Stimulated activated CD4-positive, alpha-beta T cell treated with anti-CD3 and anti-CD28 coated beads, Interleukin-2, amount 100 ng/mL, for 48 hours (primary cell): ENCODE measurements at regions not wholly inside any gene's neighbourhood (a gene's known extent, or its start where the extent isn't known, plus 50 kb on each side); places are given as distances from the start of the nearest gene placed in this dataset.

Experiments
- DNase-seq, 2 donors: peaks; one replicate each; pipeline ENCODE4 v3.0.0-alpha.2; 2020

DNA sequence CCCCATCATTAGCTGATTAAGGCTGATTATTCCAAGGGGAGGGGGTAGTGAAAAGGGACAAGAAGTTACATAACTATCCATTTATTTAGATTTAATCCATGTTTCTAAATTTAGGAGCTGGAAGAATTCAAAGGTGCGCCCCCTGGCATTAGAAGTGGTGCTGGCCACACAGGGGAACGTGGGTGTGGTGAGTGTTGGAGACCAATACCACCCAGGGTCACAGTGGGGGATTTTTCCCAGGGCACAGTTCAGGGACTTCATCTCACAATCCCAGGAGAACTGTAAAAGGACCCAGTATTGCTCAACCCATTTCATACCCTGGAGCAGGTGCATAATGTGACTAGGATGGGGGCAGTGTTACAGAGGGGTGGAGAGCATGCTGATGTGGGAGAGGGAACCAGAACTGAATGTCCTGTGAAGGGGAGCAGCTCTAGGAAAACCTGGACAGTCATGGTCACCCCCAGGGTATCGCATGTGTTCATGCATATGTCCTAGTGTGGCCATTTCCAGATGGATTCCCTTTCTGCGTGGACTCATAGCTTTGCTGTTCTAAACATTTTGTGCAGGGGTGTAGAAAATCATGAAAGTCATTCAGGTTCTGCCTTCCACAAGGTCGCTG lies 110.3 kb downstream of the LSM3 start:
- DNase-seq, result no peak

DNA sequence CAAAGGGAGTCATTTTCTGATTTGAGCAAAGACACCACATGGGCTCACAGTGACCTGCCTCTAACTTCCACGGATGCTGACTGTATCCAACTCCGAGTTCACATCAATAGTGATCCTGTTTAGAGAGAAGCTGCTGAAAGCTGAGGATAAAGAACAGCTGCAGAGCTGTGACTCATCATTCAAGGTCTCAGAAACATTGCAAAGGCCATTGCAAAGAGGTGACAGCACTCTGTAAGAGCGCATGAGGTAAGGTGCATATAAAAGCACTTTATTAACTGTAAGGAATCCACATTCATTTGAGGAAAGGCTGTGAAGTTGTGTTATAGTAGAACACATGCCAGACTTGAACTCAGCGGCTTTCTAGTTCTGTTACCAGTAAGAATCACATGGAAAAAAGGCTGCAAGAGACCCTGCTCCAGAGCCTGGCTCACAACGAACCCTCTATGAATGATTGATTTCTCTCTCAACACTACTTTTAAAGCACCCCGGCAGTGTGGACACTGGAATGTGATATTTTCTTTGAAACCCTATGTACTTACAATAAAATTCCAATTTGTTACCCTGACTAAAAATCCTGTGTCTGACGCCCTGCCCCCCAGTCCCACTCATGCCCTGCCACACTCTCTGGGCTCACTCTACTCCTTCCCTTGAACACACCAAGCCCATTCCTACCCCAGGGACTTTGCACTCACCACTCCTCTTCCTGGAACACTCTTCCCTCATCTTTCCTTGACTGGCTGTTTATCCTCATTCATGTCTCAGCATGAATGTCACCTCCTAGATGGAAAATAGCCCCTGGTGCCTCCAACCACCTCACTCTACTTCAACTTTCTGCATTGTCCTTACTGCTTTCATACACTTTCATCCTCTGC lies 111.2 kb downstream of the LSM3 start:
- DNase-seq, result no peak

DNA sequence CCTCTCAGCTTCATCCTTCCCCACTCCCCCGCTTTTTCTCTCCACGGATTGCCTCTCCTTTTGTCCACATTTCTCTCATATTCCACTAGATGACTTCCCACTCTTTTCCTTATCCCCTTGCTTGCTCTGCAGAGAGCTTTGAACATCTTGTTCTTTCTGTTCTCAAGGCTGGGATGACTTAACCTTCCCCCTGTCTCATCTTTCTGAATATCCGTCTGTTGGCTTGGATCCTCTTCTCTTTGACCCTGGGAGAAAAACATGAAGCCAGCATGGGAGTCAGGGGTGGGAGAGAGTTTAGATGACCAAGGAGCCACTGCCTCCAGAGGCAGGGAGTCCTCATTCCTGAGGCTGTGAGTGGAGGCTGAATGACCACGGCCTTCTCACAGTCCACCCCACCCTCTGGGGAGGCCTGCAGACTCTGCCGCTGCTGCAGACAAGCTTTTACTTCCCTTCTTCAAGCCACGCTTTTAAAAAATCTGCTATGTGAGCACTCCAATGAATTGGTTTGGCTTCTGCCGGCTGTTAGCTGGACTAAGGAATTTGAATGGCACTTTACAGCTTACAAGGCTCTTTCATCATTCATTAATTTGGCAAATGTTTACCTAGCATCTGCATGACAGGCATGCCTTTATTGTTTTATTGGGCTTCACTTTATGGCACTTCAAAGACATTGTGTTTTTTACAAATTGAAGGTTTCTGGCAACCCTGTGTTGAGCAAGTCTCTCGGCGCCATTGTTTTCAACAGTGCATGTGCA lies 111.6 kb upstream of the SLC6A6 start:
- no peak for DNase-seq

DNA sequence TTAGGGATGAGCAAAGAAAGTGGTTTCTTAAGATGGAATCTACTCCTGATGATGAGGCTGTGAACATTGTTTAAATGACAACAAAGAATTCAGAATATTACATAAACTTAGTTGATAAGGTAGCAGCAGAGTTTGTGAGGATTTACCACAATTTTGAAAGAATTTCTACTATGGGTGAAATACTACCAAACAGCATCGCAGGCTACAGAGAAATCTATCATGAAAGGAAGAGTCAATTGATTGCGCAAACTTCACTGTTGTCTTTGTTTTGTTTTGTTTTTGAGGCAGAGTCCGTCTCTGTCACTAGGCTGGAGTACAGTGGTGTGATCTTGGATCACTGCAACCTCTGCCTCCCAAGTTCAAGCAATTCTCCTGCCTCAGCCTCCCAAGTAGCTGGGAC lies 107.4 kb upstream of the SLC6A6 start:
- DNase-seq, result no peak

DNA sequence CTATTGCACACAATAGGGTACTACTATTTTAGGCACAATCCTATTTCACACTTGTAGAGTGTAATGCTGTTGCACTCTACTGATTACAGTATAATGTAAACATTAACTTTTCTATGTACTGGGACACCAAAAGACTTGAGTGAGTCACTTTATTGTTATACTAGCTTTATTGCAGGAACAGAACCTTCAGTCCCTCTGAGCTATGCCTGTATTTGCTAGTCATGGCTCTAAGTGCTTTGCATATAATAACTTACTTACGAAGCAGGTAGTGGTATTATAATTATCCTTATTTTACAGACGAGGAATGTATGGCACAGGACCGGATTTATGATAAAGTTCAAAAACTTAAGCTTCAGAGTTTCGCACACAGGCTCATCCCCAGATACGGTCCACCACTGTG lies 106.6 kb upstream of the SLC6A6 start:
- no peak for DNase-seq

DNA sequence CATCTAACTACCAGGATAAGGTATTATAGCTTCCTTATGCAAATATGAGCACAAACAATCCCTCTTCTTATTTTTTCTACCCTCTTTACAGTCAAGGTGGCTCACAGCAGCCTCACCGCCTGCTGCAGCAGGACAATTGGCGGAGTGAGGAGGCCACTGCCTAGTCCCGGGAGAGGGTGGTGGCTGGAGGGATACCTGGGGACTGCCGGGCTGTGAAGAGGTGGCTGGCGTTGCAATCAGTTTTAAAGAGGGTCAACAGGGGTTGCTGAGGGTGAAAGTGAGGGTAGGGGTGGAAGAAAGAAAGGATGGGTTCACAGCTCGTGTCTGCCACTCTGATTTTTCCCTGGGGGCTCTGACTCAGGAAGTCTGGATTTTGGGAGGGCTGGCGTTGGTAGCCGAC lies 105.1 kb upstream of the SLC6A6 start:
- no peak for DNase-seq

DNA sequence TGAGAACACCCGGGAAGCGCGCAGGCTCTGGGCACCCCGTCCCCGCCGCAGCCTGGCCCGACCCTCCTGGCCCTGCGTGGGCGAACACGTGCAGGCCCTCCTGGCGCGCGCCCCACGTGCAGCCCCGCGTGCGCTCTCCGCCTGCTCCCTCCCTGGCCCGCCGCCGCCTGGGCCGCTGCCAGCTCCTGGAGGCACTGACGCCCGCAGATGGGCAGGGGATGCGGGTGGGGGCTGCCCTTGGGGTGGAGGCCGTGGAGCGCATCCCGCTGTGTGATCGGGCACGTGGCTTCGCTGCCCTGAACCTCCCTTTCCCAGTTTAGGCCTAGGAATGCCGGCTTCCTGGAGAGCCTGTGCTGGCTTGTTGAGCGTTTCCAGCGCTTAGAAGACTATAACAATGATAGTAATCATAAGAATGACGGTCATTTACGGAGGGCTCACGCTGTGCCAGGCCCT lies 104.6 kb upstream of the SLC6A6 start:
- DNase-seq, result no peak

DNA sequence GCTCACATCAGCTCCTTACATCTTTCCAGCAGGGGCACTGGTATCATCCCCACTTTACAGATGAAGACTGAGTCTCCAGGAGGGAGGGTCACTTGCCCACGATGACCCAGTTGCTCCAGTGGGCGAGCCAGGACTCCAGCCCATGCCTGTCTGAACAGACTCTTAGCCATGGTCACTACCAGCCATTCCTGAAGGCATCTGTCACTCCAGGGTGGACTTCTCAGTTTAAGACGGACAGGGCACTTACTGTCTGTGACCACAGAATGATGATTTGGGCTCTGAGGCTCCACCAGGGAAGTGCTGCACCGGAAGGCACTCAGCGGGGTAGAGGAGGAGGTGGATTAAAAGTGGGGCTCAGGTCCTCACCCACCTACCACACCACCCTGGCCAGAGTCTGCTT lies 104.0 kb upstream of the SLC6A6 start:
- DNase-seq, result no peak

DNA sequence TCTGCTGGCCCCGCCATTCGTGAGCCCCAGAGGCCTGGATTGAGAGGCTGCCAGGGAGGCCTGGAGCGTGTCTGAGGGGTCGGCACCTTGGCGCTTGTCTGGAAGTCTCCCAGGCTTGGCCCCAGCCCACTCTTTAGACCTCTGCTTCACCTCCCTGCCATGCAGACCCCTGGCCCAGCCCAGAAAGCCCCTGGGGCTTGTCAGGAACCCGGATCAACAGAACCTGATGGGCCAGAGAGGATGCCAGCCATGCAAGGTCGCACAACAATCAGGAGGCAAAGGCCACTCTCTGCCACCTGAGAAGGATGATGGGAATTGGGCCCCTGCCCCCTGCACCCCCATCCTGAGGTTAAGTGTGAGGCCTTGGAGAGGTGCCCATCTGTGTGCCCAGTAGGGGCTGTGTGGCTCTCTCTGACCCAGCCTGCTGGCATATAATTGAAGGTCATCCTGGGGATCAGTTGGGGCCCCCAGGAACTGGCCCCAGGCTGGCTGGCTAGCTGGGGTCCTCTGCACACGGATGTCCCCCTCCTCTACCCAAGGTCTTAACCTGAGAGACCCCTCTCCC lies 103.3 kb upstream of the SLC6A6 start:
- no peak for DNase-seq

DNA sequence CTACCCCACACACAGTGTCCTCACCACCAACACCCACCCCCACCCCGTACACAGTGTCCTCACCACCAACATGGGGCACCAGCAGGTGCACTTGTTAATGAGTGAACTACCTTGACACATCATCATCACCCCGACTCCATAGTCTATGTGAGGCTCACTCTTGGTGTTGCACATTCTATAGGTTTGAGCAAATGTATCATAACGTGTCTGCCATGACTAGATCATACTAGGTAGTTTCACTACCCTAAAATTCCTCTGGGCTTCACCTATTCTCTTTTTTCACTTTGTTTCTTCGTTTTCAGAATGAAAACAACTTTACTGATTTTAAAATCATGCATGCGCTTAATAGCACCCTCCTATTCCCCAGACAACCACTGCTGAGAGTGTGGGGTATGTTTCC lies 102.6 kb upstream of the SLC6A6 start:
- no peak for DNase-seq

DNA sequence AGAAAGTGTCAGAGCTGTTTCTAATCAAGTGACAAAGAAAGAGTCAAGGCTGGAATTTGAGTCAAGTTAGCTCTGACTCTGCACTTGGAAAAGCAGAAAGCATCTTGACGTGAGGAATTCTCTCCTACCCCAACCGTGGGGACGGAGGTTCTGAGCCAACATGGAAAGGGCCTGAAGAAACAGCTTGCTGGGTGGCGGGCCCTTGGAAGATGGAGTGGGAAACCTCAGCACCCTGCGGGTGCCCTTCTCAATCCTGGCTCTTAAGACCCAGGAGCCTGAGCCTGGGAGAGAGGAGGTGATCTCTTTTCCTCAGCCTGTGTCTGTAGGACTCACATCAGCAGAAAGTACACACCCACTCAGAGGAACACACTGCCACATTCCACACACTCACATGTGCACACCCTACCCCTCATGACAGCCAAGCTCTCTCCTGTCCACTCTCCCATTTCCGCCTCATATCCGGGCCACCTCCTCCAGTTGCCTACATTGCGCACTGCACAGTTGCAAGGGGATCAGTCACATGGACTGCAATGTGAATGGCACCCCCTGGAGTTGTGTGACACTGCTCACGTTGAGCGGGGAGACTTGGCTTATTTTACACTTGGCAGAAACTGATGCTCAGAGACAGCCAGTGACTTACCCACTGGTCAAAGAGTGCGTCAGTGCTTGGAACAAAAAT lies 101.5 kb upstream of the SLC6A6 start:
- no peak for DNase-seq

DNA sequence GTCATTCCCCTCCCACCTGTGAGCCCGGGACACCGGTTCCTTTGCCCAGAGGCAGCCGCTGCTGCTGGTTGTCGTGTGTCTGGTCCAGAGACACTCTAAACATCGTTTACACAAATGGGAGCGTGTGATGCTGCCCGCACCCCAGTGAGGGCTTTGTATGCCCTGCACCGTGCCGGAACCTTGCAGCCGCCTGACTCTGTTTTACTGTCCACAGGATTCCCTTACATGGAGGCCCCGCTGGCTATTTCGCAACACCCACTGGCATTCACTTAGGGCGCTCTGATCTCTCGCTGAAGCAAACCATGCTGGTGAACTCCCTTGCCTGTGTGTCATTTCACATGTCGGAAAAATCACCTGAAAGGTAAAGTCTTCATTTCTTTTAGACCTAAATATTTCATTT lies 100.8 kb upstream of the SLC6A6 start:
- no peak for DNase-seq

DNA sequence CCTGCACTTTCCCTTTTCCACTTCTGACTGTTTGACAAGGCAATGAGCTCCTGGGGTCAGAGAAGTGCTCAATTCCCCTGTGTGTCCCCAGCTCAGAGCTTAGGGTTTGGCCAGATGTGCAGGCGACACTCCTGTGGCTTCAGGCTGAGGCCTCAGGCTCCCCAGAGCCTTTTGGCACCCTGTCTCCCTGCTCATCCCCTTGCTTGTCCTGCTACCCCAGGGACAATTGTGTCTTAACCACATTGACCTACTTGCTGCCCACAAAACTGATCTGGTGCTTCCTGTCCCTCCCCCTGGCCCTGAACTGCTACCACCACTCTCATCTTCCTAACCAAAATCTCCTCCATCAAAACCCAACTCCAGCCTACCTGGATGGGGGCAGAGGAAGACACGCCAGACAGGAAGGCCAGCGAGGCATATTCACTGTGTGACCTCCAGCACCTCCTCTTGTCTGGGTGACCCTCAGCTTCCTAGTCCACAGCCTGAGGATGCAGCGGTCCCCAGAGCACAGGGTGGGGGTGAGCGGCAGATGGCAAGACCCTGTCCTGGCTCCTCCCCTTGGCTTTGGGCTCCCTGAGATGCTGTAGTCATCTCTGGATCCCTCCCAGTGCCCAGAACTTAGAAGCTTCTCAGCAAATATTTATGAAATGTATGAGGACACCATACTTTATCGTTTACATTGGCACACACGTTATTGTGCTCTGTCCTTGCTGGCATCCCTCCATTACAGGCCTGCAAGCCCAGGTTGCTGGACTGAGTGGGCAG lies 98.9 kb upstream of the SLC6A6 start:
- no peak for DNase-seq

DNA sequence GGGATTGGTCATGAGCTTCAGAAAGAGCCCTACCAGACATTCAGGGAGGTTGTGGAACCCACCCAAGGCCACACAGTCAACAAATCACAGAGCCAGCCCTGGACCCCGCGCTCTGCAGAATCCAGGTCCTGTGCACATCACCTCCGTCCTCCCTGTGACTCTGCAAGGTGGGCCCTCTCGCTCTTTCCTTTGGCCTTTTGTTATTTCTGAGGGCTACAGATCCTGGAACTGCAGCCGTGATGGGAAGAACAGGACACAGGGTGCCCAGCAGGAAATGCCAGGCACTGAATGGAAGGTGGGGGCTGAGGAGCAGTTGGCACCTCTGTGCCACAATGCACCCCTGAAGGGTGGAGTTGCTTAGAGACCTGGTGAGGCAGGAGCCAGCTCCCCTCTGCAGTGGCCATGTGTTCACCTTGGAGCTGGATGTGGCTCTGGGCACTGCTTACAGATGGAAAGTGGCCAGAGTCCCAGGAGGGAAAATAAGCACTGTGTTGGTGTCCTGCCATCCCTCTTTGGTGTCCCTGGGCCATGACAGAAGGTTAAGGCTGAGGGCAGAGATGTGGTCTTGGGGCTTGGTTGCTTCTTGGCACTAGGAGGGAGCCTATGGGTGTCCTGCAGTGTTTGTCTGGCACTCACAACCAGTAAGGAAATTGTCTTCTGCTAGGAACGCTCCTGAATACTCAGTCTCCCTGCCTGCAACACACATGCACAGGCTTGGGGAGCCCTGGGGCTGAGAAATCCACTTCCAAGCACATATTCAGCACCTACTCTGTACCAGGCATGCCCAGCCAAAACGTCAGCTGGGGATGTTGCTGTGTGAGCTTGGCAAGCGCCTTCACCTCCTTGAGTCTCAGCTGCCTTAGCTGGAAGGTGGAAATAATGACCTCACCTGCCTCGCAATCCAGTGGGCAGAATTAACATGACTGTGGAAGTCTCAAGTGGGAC lies 98.0 kb upstream of the SLC6A6 start:
- no peak for DNase-seq

DNA sequence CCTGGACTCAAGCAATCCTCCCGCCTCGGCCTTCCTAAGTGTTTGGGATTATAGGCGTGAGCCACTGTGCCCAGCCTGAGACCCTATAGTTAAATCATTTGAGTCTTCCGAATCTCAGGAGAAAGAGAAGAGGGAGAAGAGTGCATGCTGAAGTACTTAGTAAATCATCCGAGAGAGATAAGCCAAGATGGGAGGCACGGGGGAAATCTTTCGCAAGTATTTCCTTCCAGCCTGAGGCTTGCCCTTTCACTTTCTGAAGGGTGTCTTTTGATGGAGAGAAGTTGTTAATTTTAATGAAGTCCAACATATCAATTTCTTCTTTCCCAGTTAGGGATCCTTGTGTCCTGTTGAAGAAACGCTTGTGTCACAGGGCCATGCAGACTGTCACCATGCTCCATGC lies 97.1 kb upstream of the SLC6A6 start:
- DNase-seq, result no peak

DNA sequence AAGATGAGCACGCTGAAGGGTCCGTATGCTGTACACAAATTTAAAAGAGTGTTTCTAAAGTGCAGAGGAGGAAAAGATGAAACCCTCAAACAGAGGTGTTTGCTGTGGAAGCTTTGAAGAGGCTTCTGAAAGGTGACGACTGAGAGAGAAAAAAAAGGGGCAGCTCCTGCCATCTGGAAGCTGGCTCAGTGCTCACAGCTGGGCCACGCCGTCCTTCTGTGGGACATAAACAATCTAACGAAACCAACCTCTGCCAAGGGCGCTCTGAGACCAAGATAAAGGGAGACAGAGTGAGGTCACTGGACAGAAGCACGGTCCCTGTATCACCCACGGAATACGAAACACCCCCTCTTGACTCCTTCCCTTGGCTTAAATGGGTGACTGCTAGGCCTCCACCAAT lies 96.3 kb upstream of the SLC6A6 start:
- no peak for DNase-seq

DNA sequence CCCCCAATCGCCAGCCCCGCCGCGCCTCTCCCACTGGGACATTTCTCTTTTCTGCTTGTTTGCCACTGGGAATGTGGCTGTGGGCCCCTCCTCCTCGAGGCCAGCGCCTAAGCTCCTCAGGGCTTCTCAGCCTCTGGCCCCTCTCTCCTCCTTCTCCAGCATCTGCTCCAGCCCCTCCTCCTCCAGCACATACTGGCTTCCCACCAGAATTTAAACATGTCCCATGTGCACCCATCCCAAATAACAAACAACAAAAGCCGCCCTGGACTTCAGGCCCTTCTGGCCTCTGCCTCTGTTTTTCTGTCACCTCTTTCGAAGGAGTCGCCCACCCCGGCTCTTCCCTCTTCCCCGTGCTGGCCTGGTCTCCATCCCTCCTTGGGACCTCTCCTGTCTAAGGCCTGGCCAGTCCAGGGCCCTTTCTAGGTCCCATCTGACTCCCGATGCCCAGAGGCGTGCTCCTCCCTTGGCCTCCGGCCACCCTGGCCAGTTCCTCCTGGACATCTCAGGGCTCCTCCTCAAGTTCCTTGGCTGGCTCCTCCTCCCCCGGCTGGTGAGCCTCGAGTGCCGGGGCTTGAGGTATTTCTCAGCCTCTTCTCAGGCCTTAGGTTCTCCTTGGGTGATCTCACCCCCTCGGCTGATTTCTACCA lies 94.6 kb upstream of the SLC6A6 start:
- DNase-seq, result no peak

DNA sequence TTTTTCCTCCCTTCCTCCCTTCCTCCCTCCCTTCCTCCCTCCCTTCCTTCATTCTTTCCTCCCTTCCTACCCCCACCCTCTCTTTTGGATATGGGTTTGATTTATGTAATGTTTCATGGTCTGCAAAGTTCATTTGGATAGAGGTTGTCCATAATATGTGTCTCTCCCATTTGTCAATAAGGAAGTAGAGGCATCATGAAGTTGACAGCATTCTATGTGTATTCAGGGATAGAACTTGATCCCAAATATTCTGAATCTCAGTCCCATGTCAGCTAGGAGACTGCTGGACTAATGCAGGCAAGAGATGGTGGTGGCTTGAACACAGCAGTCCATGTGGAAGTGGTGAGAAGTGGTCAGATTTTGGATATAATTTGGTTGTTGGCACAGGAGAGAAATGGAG lies 90.7 kb upstream of the SLC6A6 start:
- DNase-seq, result no peak

DNA sequence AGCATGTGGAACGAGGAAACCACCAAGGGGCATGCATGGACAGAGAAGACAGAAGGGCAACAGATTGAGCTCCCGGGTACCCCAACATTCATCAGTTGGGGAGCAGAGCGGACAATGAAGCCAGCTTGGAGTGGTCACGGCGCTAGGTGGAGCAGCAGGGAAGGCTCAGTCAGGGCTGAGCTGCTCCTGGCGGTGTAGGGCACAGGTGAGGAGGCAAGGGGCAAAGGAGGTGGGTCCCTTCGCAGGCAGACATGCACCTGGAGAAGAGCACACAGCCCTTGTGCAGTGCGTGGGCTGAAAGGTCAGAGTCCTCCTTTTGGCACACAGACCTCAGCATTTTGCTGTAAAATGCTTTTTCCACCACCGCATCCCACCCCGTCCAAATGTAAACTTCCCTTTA lies 90.0 kb upstream of the SLC6A6 start:
- DNase-seq, result no peak

DNA sequence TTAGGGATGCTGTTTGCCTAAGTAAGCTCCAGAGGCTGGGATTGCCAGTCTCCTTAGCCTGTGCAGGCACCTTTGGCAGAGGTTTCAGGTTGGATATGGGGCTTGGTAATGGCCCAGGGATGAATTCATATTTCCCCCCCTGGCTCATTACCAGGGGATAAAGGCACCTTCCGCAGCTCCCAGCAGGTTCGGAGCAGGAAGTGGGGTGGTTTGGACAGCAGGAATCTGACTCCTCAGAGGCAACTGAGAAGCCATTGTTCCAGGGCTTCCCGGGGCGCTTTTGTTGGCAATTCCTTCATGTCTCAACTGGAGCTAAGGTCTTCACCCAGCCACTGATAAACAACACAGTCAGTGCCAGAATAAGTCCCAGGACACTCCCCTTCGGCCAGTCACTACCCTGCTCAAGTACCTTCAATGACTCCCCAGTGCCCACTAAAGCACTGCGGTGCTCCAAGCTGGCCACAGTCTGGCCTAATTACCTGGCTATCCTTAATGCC lies 85.3 kb upstream of the SLC6A6 start:
- DNase-seq, result no peak
